NCI-H524 (cell line): ENCODE measurements at regions not wholly inside any gene's neighbourhood (a gene's known extent, or its start where the extent isn't known, plus 50 kb on each side); places are given as distances from the start of the nearest gene placed in this dataset.

Experiments
- DNase-seq, 2 experiments: peaks; one replicate each; lab custom pipeline; 2025; lab: John Stamatoyannopoulos, UW

- DNase-seq, result peak; percentile 80 to 89
Measured at GRCh38 chr5:74316064-74316603, 324.4 kb downstream of the ENC1 start.

GRCh38 chr5:74314906-74315305, 325.6 kb downstream of the ENC1 start:
- no peak for DNase-seq

- no peak for DNase-seq
Measured at GRCh38 chr5:74313896-74314295, 326.6 kb downstream of the ENC1 start.

- DNase-seq, result no peak
Measured at GRCh38 chr5:74312746-74313145, 327.8 kb downstream of the ENC1 start.

GRCh38 chr5:74311961-74312360, 328.6 kb downstream of the ENC1 start:
- no peak for DNase-seq

GRCh38 chr5:74310997-74311930, 329.3 kb downstream of the ENC1 start:
- DNase-seq, result peak; percentile 32 to 74

GRCh38 chr5:74310386-74310785, 330.1 kb downstream of the ENC1 start:
- DNase-seq, result no peak

- DNase-seq, result no peak
Measured at GRCh38 chr5:74309050-74309449, 331.5 kb downstream of the ENC1 start.

GRCh38 chr5:74306845-74307244, 333.7 kb downstream of the ENC1 start:
- no peak for DNase-seq

- peak in 1 of 2 experiments; percentile 31 for DNase-seq
Measured at GRCh38 chr5:74304536-74304935, 336.0 kb downstream of the ENC1 start.

GRCh38 chr5:74303578-74303977, 336.9 kb downstream of the ENC1 start:
- no peak for DNase-seq

GRCh38 chr5:74301576-74301975, 339.0 kb downstream of the ENC1 start:
- DNase-seq, result no peak

GRCh38 chr5:74300808-74301389, 339.6 kb downstream of the ENC1 start:
- DNase-seq, result no peak

GRCh38 chr5:74299833-74300232, 340.7 kb downstream of the ENC1 start:
- DNase-seq, result no peak

GRCh38 chr5:74296685-74297408, 343.7 kb downstream of the ENC1 start:
- DNase-seq, result peak in 1 of 2 experiments; percentile 28

- DNase-seq, result no peak
Measured at GRCh38 chr5:74295676-74296075, 344.9 kb downstream of the ENC1 start.

GRCh38 chr5:74295141-74295540, 345.4 kb downstream of the ENC1 start:
- DNase-seq, result no peak

GRCh38 chr5:74294231-74294705, 346.3 kb downstream of the ENC1 start:
- DNase-seq, result no peak

- DNase-seq, result no peak
Measured at GRCh38 chr5:74293182-74293581, 347.3 kb downstream of the ENC1 start.

GRCh38 chr5:74290634-74291241, 349.8 kb downstream of the ENC1 start:
- DNase-seq, result no peak

- DNase-seq, result no peak
Measured at GRCh38 chr5:74289691-74290090, 350.8 kb downstream of the ENC1 start.

- no peak for DNase-seq
Measured at GRCh38 chr5:74289238-74289637, 351.3 kb downstream of the ENC1 start.
